GM18867 (cell line): ENCODE measurements at regions not wholly inside any gene's neighbourhood (a gene's known extent, or its start where the extent isn't known, plus 50 kb on each side); places are given as distances from the start of the nearest gene placed in this dataset.
A peak's percentile ranks its signal among the peaks of the same experiment; 100 is the strongest.
"Not testable (repeated sequence)": the region's sequence is repeated elsewhere in the genome, so short reads cannot be mapped to it uniquely, and the experiment has no call there.

ENCODE experiments used
- ATAC-seq: cut with Tn5 transposase; IDR thresholded peaks from one replicate; pipeline ENCODE4 v1.9.1; 2021; ENCODE audit warnings: mild to moderate bottlenecking, moderate library complexity; ENCODE audit not compliant: unreplicated experiment

- ATAC-seq: no peak
Observed at GRCh38 chr13:61989978-61990377, 574.3 kb upstream of the PCDH20 start.

GRCh38 chr13:61988810-61989209 is 573.2 kb upstream of the PCDH20 start:
- no peak for ATAC-seq

- ATAC-seq: no peak
Observed at GRCh38 chr13:61975001-61975400, 559.4 kb upstream of the PCDH20 start.

- ATAC-seq: no peak
Observed at GRCh38 chr13:61965756-61966155, 550.1 kb upstream of the PCDH20 start.

- ATAC-seq: no peak
Observed at GRCh38 chr13:61960981-61961380, 545.3 kb upstream of the PCDH20 start.

GRCh38 chr13:61954092-61954491 is 538.4 kb upstream of the PCDH20 start:
- ATAC-seq: no peak

- no peak for ATAC-seq
Observed at GRCh38 chr13:61950828-61951227, 535.2 kb upstream of the PCDH20 start.

- ATAC-seq: no peak
Observed at GRCh38 chr13:61944329-61944929, 528.8 kb upstream of the PCDH20 start.

GRCh38 chr13:61935710-61936109 is 520.1 kb upstream of the PCDH20 start:
- no peak for ATAC-seq

- ATAC-seq: no peak
Observed at GRCh38 chr13:61927648-61928047, 512.0 kb upstream of the PCDH20 start.

- no peak for ATAC-seq
Observed at GRCh38 chr13:61918841-61919240, 503.2 kb upstream of the PCDH20 start.

GRCh38 chr13:61916483-61916882 is 500.8 kb upstream of the PCDH20 start:
- no peak for ATAC-seq

GRCh38 chr13:61913183-61913582 is 497.5 kb upstream of the PCDH20 start:
- no peak for ATAC-seq

GRCh38 chr13:61908906-61909615 is 493.4 kb upstream of the PCDH20 start:
- no peak for ATAC-seq

GRCh38 chr13:61905054-61905453 is 489.4 kb upstream of the PCDH20 start:
- ATAC-seq: no peak

- ATAC-seq: no peak
Observed at GRCh38 chr13:61901946-61902541, 486.4 kb upstream of the PCDH20 start.

- no peak for ATAC-seq
Observed at GRCh38 chr13:61900033-61900432, 484.4 kb upstream of the PCDH20 start.

- ATAC-seq: no peak
Observed at GRCh38 chr13:61898207-61898606, 482.6 kb upstream of the PCDH20 start.

- ATAC-seq: no peak
Observed at GRCh38 chr13:61891401-61891800, 475.8 kb upstream of the PCDH20 start.

GRCh38 chr13:61884830-61885229 is 469.2 kb upstream of the PCDH20 start:
- ATAC-seq: no peak

GRCh38 chr13:61880578-61881283 is 465.1 kb upstream of the PCDH20 start:
- ATAC-seq: peak; percentile 88

- not testable (repeated sequence) for ATAC-seq
Observed at GRCh38 chr13:61878565-61878964, 462.9 kb upstream of the PCDH20 start.
